PC-3 (cell line): ENCODE measurements at regions not wholly inside any gene's neighbourhood (a gene's known extent, or its start where the extent isn't known, plus 50 kb on each side); places are given as distances from the start of the nearest gene placed in this dataset.

Source experiments
- ATAC-seq: fragments of 200-7000 bp; cut with Tn5 transposase; 2 replicates; pipeline ENCODE4 v1.9.1; 2020; ENCODE audit warnings: mild to moderate bottlenecking, moderate library complexity
- BruUV-seq: library from RNA; stranded (reverse); fragments of 400-500 nt; replicated peaks from 2 replicates; lab custom pipeline; 2021; lab: Mats Ljungman, UMichigan
- CTCF ChIA-PET: fragments of 300-600 bp; sonication (Branson Sonifier 250); formaldehyde crosslinking; loops from one replicate; lab custom pipeline; 2022; ENCODE audit warnings: antibody characterized with exemption; lab: Charles Lee
- POLR2A ChIA-PET: fragments of 300-600 bp; sonication (Branson Sonifier 250); formaldehyde crosslinking; loops from one replicate; lab custom pipeline; 2022; ENCODE audit warnings: antibody characterized with exemption; ENCODE audit not compliant: unreplicated experiment; lab: Charles Lee
- DNase-seq: peaks from one replicate; pipeline ENCODE4 v3.0.0-alpha.2; 2015
- H2AFZ ChIP-seq: fragments of 300-600 bp; sonication (generic); 2 replicates; pipeline ENCODE4 v1.6.0; 2016; ENCODE audit warnings: antibody characterized with exemption, low read length
- H3F3A ChIP-seq: fragments of 300-600 bp; sonication (generic); one replicate; pipeline ENCODE4 v1.6.0; 2017; ENCODE audit warnings: antibody characterized with exemption, low read length, control low read depth, mild to moderate bottlenecking; ENCODE audit not compliant: unreplicated experiment
- H3K27ac ChIP-seq: fragments of 300-600 bp; sonication (generic); 2 replicates; pipeline ENCODE4 v1.5.1; 2016; ENCODE audit warnings: mild to moderate bottlenecking, low read length
- H3K27me3 ChIP-seq: fragments of 300-600 bp; sonication (generic); 2 replicates; pipeline ENCODE4 v1.6.1; 2016; ENCODE audit warnings: low read length, mixed read lengths
- H3K36me3 ChIP-seq: fragments of 300-600 bp; sonication (generic); 2 replicates; pipeline ENCODE4 v1.6.1; 2016; ENCODE audit warnings: low read depth, mixed run types, low read length, mixed read lengths
- H3K4me1 ChIP-seq: fragments of 300-600 bp; sonication (generic); 2 replicates; pipeline ENCODE4 v1.5.1; 2016; ENCODE audit warnings: low read length; ENCODE audit not compliant: insufficient read depth
- H3K4me2 ChIP-seq: fragments of 300-600 bp; sonication (generic); 2 replicates; pipeline ENCODE4 v1.6.0; 2016; ENCODE audit warnings: low read length
- H3K4me3 ChIP-seq: fragments of 300-600 bp; sonication (generic); 2 replicates; pipeline ENCODE4 v1.5.1; 2016; ENCODE audit warnings: mild to moderate bottlenecking, low read length, mixed read lengths
- H3K79me2 ChIP-seq: fragments of 300-600 bp; sonication (generic); 2 replicates; pipeline ENCODE4 v1.6.1; 2017; ENCODE audit warnings: low read length, mixed read lengths
- H3K9ac ChIP-seq: fragments of 300-600 bp; sonication (generic); 2 replicates; pipeline ENCODE4 v1.6.0; 2016; ENCODE audit warnings: mild to moderate bottlenecking, low read length
- H3K9me2 ChIP-seq: fragments of 300-600 bp; sonication (generic); replicated peaks from 2 replicates; pipeline ENCODE4 v1.6.1; 2016; ENCODE audit warnings: mixed run types, low read length, mixed read lengths
- H3K9me3 ChIP-seq: fragments of 300-600 bp; sonication (generic); 2 replicates; pipeline ENCODE4 v1.6.1; 2016; ENCODE audit warnings: low read length, mixed read lengths
- H4K20me1 ChIP-seq: fragments of 300-600 bp; sonication (generic); 2 replicates; pipeline ENCODE4 v1.6.1; 2016; ENCODE audit warnings: low read length, mixed read lengths
- CTCF ChIP-seq: fragments of 300-600 bp; sonication (generic); conservative IDR thresholded peaks from 2 replicates; pipeline ENCODE4 v1.5.1; 2017; ENCODE audit warnings: antibody characterized with exemption, low read depth, mild to moderate bottlenecking, low read length
- EZH2 ChIP-seq: fragments of 300-600 bp; sonication (generic); IDR thresholded peaks from one replicate; pipeline ENCODE4 v1.6.1; 2017; ENCODE audit warnings: antibody characterized with exemption, mild to moderate bottlenecking, low read length; ENCODE audit not compliant: unreplicated experiment
- EZH2phosphoT487 ChIP-seq: fragments of 300-600 bp; sonication (generic); IDR thresholded peaks from 2 replicates; pipeline ENCODE4 v1.6.1; 2018; ENCODE audit warnings: mild to moderate bottlenecking, antibody characterized with exemption, low read length, borderline replicate concordance
- intact Hi-C: fragments of 100-400 bp; cut with micrococcal nuclease; formaldehyde crosslinking; loops from 2 replicates; pipeline ENCODE4 v1.9.0; 2023

- peaks cover 13% of the 10 kb centered on the region for H3K27me3 ChIP-seq
- BruUV-seq: no TSS peak
- H3K9ac ChIP-seq: no peak overlapping the region
- H3K9me2 ChIP-seq: no peaks in the 10 kb centered on the region
- H3F3A ChIP-seq: no peaks in the 10 kb centered on the region
- intact Hi-C loops: no loop called here
- ATAC-seq: no peak
- no peaks in the 10 kb centered on the region for H3K9me3 ChIP-seq
- no peak for TF ChIP-seq EZH2phosphoT487
- TF ChIP-seq CTCF: no peak
- TF ChIP-seq EZH2: no peak
- no peak overlapping the region for H3K4me2 ChIP-seq
- no peak for DNase-seq
- no peaks in the 10 kb centered on the region for H3K36me3 ChIP-seq
- no peak overlapping the region for H2AFZ ChIP-seq
- ChIA-PET POLR2A (no interaction called here), CTCF (no interaction called here)
- H3K27ac ChIP-seq: no peak overlapping the region
- no peaks in the 10 kb centered on the region for H3K79me2 ChIP-seq
- H4K20me1 ChIP-seq: no peaks in the 10 kb centered on the region
- H3K4me1 ChIP-seq: no peaks in the 10 kb centered on the region
- no peak overlapping the region for H3K4me3 ChIP-seq
These were observed 91.1 kb downstream of the CXCL12 start for GRCh38 chr10:44293842-44294241.

- Histone ChIP-seq H3K4me3 (no peak overlapping the region), H3K9me2 (no peaks in the 10 kb centered on the region), H3K4me1 (no peaks in the 10 kb centered on the region), H3K9ac (no peak overlapping the region), H2AFZ (no peak overlapping the region), H3K79me2 (no peaks in the 10 kb centered on the region), H3K36me3 (no peaks in the 10 kb centered on the region), H3K9me3 (no peaks in the 10 kb centered on the region), H4K20me1 (no peaks in the 10 kb centered on the region), H3K27ac (no peak overlapping the region), H3K27me3 (peaks cover 13% of the 10 kb centered on the region), H3K4me2 (no peak overlapping the region), H3F3A (no peaks in the 10 kb centered on the region)
- no peak for TF ChIP-seq EZH2phosphoT487
- no peak for TF ChIP-seq EZH2
- TF ChIP-seq CTCF: no peak
- ATAC-seq (no peak), DNase-seq (no peak)
- CTCF ChIA-PET: no interaction called here
- BruUV-seq: no TSS peak
- POLR2A ChIA-PET: no interaction called here
- intact Hi-C loops: no loop called here
These were observed 91.6 kb downstream of the CXCL12 start for GRCh38 chr10:44293306-44293778.

DNA sequence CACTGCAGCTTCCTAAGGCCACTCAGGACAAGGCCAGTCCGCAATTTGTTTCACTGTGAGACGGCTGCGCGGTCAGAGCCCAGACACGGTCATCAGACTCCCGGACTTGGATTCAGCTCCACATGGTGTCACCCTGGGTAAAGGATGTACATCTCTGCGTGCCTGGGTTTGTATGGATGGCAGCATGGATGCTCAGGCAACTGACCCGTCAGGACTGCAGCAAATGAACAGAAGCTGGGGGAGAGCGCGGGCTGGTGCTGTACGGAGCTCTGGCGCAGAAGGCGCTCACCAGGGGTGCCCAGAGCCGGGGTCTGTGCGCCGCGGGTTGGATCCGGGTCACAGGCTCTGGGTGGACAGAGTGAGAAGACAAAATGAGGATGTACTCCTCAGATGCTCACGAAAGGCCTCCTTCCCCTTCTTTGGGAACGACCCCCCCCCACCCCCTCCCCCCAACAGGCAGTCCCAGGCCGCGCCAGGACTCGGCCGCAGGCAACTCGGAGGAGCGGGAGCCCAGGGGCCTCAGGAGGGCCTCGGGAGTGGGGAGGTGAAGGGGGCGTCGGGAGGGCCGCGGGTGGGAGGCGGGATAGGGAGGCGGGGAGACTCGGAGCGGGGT lies 92.4 kb downstream of the CXCL12 start:
- no peak for TF ChIP-seq CTCF
- Histone ChIP-seq H3K27me3 (peaks cover 11% of the 10 kb centered on the region; the same call in 1 of the 2 replicates), H3K4me2 (no peak overlapping the region), H3K4me3 (no peak overlapping the region), H3F3A (no peaks in the 10 kb centered on the region), H3K9me2 (no peaks in the 10 kb centered on the region), H3K36me3 (no peaks in the 10 kb centered on the region), H2AFZ (no peak overlapping the region), H4K20me1 (no peaks in the 10 kb centered on the region), H3K79me2 (no peaks in the 10 kb centered on the region), H3K9ac (no peak overlapping the region), H3K4me1 (no peaks in the 10 kb centered on the region), H3K27ac (no peak overlapping the region), H3K9me3 (no peaks in the 10 kb centered on the region)
- intact Hi-C loops: no loop called here
- ChIA-PET CTCF (no interaction called here), POLR2A (no interaction called here)
- DNase-seq (no peak), ATAC-seq (no peak)
- no TSS peak for BruUV-seq
